PFSK-1 (cell line): ENCODE measurements at regions not wholly inside any gene's neighbourhood (a gene's known extent, or its start where the extent isn't known, plus 50 kb on each side); places are given as distances from the start of the nearest gene placed in this dataset.

Source experiments
- FOXP2 ChIP-seq: optimal IDR thresholded peaks from 2 replicates; pipeline ENCODE3; 2011; ENCODE audit warnings: borderline replicate concordance, control low read depth, inconsistent platforms; ENCODE audit not compliant: insufficient read depth; ENCODE audit errors: extremely low read length, extremely low read depth
- POLR2AphosphoS5 ChIP-seq: IDR thresholded peaks from 2 replicates; pipeline ENCODE4 v1.6.1; 2012; ENCODE audit warnings: low read depth, mild to moderate bottlenecking, control low read depth, low read length, moderate library complexity
- REST ChIP-seq, 2 experiments: IDR thresholded peaks; 2 replicates each; pipeline versions ENCODE4 v1.6.1 to v1.8.0; 2011 to 2012; ENCODE audit warnings: low read depth in 2 of 2, low read length in 2 of 2, control low read depth in 1 of 2, inconsistent platforms in 1 of 2, mild to moderate bottlenecking in 1 of 2, moderate library complexity in 1 of 2; ENCODE audit not compliant: insufficient read depth in 1 of 2
- SIN3A ChIP-seq: IDR thresholded peaks from 2 replicates; pipeline ENCODE4 v1.6.1; 2012; ENCODE audit warnings: mild to moderate bottlenecking, low read length, moderate library complexity, borderline replicate concordance; ENCODE audit not compliant: insufficient read depth
- TAF1 ChIP-seq: IDR thresholded peaks from 2 replicates; pipeline ENCODE4 v1.6.1; 2012; ENCODE audit warnings: low read length, control low read depth, borderline replicate concordance; ENCODE audit not compliant: insufficient read depth

GRCh38 chr11:44402466-44403075 is 92.6 kb upstream of the ALX4 start:
- no peak for TF ChIP-seq SIN3A
- no peak for TF ChIP-seq REST (IDR thresholded peaks at IDR 0.05; ENCODE audit: insufficient read depth in 1 of 2, low read depth in 2 of 2, low read length in 2 of 2)
- TF ChIP-seq POLR2AphosphoS5: no peak
- no peak for TF ChIP-seq FOXP2
- TF ChIP-seq TAF1: no peak

GRCh38 chr11:44403176-44403575 is 93.2 kb upstream of the ALX4 start:
- no peak for TF ChIP-seq POLR2AphosphoS5
- TF ChIP-seq SIN3A: no peak
- TF ChIP-seq TAF1: no peak
- no peak for TF ChIP-seq REST (IDR thresholded peaks at IDR 0.05; ENCODE audit: insufficient read depth in 1 of 2, low read depth in 2 of 2, low read length in 2 of 2)
- no peak for TF ChIP-seq FOXP2

- TF ChIP-seq POLR2AphosphoS5 (no peak), FOXP2 (no peak), TAF1 (no peak), REST (IDR thresholded peaks at IDR 0.05; ENCODE audit: insufficient read depth in 1 of 2, low read depth in 2 of 2, low read length in 2 of 2) (no peak), SIN3A (no peak)
Measured at GRCh38 chr11:44403587-44404273, 93.8 kb upstream of the ALX4 start.

- no peak for TF ChIP-seq REST (IDR thresholded peaks at IDR 0.05; ENCODE audit: insufficient read depth in 1 of 2, low read depth in 2 of 2, low read length in 2 of 2)
- TF ChIP-seq POLR2AphosphoS5: no peak
- no peak for TF ChIP-seq FOXP2
- no peak for TF ChIP-seq SIN3A
- no peak for TF ChIP-seq TAF1
Measured at GRCh38 chr11:44404301-44404700, 94.4 kb upstream of the ALX4 start.
